ENCODE measurements at regions not wholly inside any gene's neighbourhood (a gene's known extent, or its start where the extent isn't known, plus 50 kb on each side); places are given as distances from the start of the nearest gene placed in this dataset.

DNA sequence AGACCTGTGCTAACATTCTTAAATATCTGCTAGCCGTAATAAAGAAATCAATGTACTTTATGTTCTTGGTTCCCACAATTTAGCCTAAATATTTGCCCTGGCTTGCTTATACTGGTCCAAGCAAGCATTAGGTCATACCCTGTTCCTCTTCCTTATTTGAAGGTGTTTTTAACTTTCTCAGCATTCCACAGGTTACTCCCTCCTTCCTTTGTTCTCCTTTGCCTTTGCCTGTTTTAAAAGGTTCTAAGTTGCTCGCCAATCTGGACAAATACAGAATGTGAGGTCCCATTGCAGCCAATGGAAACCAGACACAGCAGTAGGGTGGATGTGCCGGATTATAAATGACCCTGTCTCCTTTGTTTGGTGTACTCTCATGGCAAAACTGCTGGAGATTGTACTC, 436.8 kb upstream of the PCDH7 start:
- TF ChIP-seq CTCF (IDR thresholded peaks at IDR 0.05; ENCODE audit: extremely low read depth in 1 of 2, insufficient read depth in 1 of 2, low read depth in 1 of 2, low read length in 2 of 2) (no peak), EZH2 (IDR thresholded peaks at IDR 0.05; ENCODE audit: borderline replicate concordance, low read depth, low read length, severe bottlenecking) (no peak), POLR2A (IDR thresholded peaks at IDR 0.05; ENCODE audit: low read depth, low read length) (no peak), POLR2AphosphoS5 (IDR thresholded peaks at IDR 0.05; ENCODE audit: insufficient read depth, low read depth, low read length) (no peak), MAX (IDR thresholded peaks at IDR 0.05; ENCODE audit: insufficient read depth, insufficient read length) (no peak)

Measured in endothelial cell of umbilical vein (primary cell).